Fibroblast of villous mesenchyme (primary cell): ENCODE measurements at regions not wholly inside any gene's neighbourhood (a gene's known extent, or its start where the extent isn't known, plus 50 kb on each side); places are given as distances from the start of the nearest gene placed in this dataset.

Experiments
- DNase-seq: peaks from one replicate; pipeline ENCODE4 v3.0.0-alpha.2; 2010; ENCODE audit warnings: low read depth
- H3K4me3 ChIP-seq: 2 replicates; pipeline ENCODE4 v1.5.1; 2011; ENCODE audit warnings: low read depth, mild to moderate bottlenecking, low read length
- CTCF ChIP-seq: IDR thresholded peaks from 2 replicates; pipeline ENCODE4 v1.5.1; 2012; ENCODE audit warnings: low read depth, mild to moderate bottlenecking, low read length; ENCODE audit not compliant: insufficient read depth

- no peak for DNase-seq
- TF ChIP-seq CTCF, result no peak
- H3K4me3 ChIP-seq, result no peak overlapping the region
Measured at GRCh38 chr3:22935040-22935439, 268.1 kb upstream of the UBE2E2 start.

- peak; percentile 40 for DNase-seq
- TF ChIP-seq CTCF, result no peak
- no peak overlapping the region for H3K4me3 ChIP-seq
Measured at GRCh38 chr3:22937536-22937935, 265.6 kb upstream of the UBE2E2 start.

- no peak overlapping the region for H3K4me3 ChIP-seq
- TF ChIP-seq CTCF, result no peak
- DNase-seq, result no peak
Measured at GRCh38 chr3:22938739-22939138, 264.4 kb upstream of the UBE2E2 start.

- H3K4me3 ChIP-seq, result no peak overlapping the region
- TF ChIP-seq CTCF, result no peak
- DNase-seq, result peak; percentile 30
Measured at GRCh38 chr3:22939349-22939748, 263.8 kb upstream of the UBE2E2 start.

- DNase-seq, result no peak
- H3K4me3 ChIP-seq, result no peak overlapping the region
- TF ChIP-seq CTCF, result no peak
Measured at GRCh38 chr3:22940285-22940684, 262.8 kb upstream of the UBE2E2 start.

GRCh38 chr3:22942981-22943380 is 260.1 kb upstream of the UBE2E2 start:
- TF ChIP-seq CTCF, result no peak
- DNase-seq, result no peak

GRCh38 chr3:22947851-22948250 is 255.3 kb upstream of the UBE2E2 start:
- DNase-seq, result no peak
- TF ChIP-seq CTCF, result no peak
- no peak overlapping the region for H3K4me3 ChIP-seq

More at GRCh38 chr3:22942981-22943380, 260.1 kb upstream of the UBE2E2 start:
- H3K4me3 ChIP-seq, result no peak overlapping the region
